H9 (cell line): ENCODE measurements at regions not wholly inside any gene's neighbourhood (a gene's known extent, or its start where the extent isn't known, plus 50 kb on each side); places are given as distances from the start of the nearest gene placed in this dataset.

Source experiments
- DNase-seq: peaks from one replicate; pipeline ENCODE4 v3.0.0-alpha.2; 2017
- H2AFZ ChIP-seq: one replicate; pipeline ENCODE4 v1.6.1; 2013; ENCODE audit warnings: mild to moderate bottlenecking, low read length, control low read depth, moderate library complexity
- H2AK5ac ChIP-seq: 2 replicates; pipeline ENCODE4 v1.6.1; 2013; ENCODE audit warnings: low read length, control low read depth, mixed read lengths; ENCODE audit not compliant: insufficient read length
- H2BK120ac ChIP-seq: one replicate; pipeline ENCODE4 v1.6.1; 2013; ENCODE audit warnings: low read depth, mild to moderate bottlenecking, low read length, control low read depth, inconsistent platforms; ENCODE audit not compliant: poor library complexity, severe bottlenecking
- H2BK12ac ChIP-seq: 2 replicates; pipeline ENCODE4 v1.6.1; 2013; ENCODE audit warnings: low read length, control low read depth, mixed read lengths, low read depth; ENCODE audit not compliant: insufficient read length
- H2BK15ac ChIP-seq: 2 replicates; pipeline ENCODE4 v1.6.1; 2013; ENCODE audit warnings: low read depth, low read length, control low read depth
- H2BK20ac ChIP-seq: one replicate; pipeline ENCODE4 v1.6.1; 2013; ENCODE audit warnings: low read depth, mild to moderate bottlenecking, low read length, control low read depth, inconsistent platforms; ENCODE audit not compliant: poor library complexity, severe bottlenecking
- H2BK5ac ChIP-seq: 2 replicates; pipeline ENCODE4 v1.6.1; 2013; ENCODE audit warnings: low read length, control low read depth, mixed read lengths; ENCODE audit not compliant: insufficient read length
- H3K14ac ChIP-seq: 2 replicates; pipeline ENCODE4 v1.6.1; 2013; ENCODE audit warnings: low read length, control low read depth; ENCODE audit not compliant: insufficient read depth
- H3K18ac ChIP-seq: 2 replicates; pipeline ENCODE4 v1.6.1; 2013; ENCODE audit warnings: low read depth, mild to moderate bottlenecking, mixed read lengths, low read length, control low read depth; ENCODE audit not compliant: insufficient read length
- H3K23ac ChIP-seq: 2 replicates; pipeline ENCODE4 v1.6.1; 2013; ENCODE audit warnings: low read length, control low read depth, mixed read lengths, low read depth; ENCODE audit not compliant: insufficient read length
- H3K23me2 ChIP-seq: 2 replicates; pipeline ENCODE4 v1.6.1; 2013; ENCODE audit warnings: low read depth, mild to moderate bottlenecking, mixed read lengths, low read length, control low read depth; ENCODE audit not compliant: insufficient read length, poor library complexity, severe bottlenecking
- H3K27ac ChIP-seq: 2 replicates; pipeline ENCODE4 v1.5.1; 2013; ENCODE audit warnings: low read length, control low read depth, mixed read lengths, low read depth; ENCODE audit not compliant: insufficient read length
- H3K27me3 ChIP-seq: 2 replicates; pipeline ENCODE4 v1.6.1; 2013; ENCODE audit warnings: low read length, control low read depth, inconsistent platforms; ENCODE audit not compliant: insufficient read depth
- H3K4ac ChIP-seq: 2 replicates; pipeline ENCODE4 v1.6.1; 2013; ENCODE audit warnings: low read depth, mild to moderate bottlenecking, control low read depth, inconsistent platforms, low read length, moderate library complexity
- H3K4me1 ChIP-seq: 2 replicates; pipeline ENCODE4 v1.6.1; 2013; ENCODE audit warnings: low read length, control low read depth, inconsistent platforms; ENCODE audit not compliant: insufficient read depth
- H3K4me2 ChIP-seq: 2 replicates; pipeline ENCODE4 v1.6.1; 2013; ENCODE audit warnings: low read length, control low read depth, mixed read lengths; ENCODE audit not compliant: insufficient read length, insufficient read depth
- H3K56ac ChIP-seq: 2 replicates; pipeline ENCODE4 v1.6.1; 2013; ENCODE audit warnings: low read depth, mild to moderate bottlenecking, mixed read lengths, low read length, control low read depth; ENCODE audit not compliant: insufficient read length
- H3K79me1 ChIP-seq: 2 replicates; pipeline ENCODE4 v1.6.1; 2013; ENCODE audit warnings: low read depth, mild to moderate bottlenecking, moderate library complexity, low read length, control low read depth, inconsistent platforms; ENCODE audit not compliant: insufficient read depth, poor library complexity, severe bottlenecking
- H3K79me2 ChIP-seq: 2 replicates; pipeline ENCODE4 v1.6.1; 2013; ENCODE audit warnings: low read length, control low read depth, inconsistent platforms; ENCODE audit not compliant: insufficient read depth
- H3K9ac ChIP-seq: 2 replicates; pipeline ENCODE4 v1.6.1; 2013; ENCODE audit warnings: low read length, control low read depth, mixed read lengths; ENCODE audit not compliant: insufficient read length; ENCODE audit errors: extremely low read depth
- H3K9me3 ChIP-seq: one replicate; pipeline ENCODE4 v1.6.1; 2013; ENCODE audit warnings: low read depth, low read length, inconsistent platforms; ENCODE audit not compliant: control insufficient read depth
- H3T11ph ChIP-seq: one replicate; pipeline ENCODE4 v1.6.1; 2013; ENCODE audit warnings: mild to moderate bottlenecking, low read length, control low read depth, inconsistent platforms
- H4K20me1 ChIP-seq: one replicate; pipeline ENCODE4 v1.6.1; 2013; ENCODE audit not compliant: control insufficient read depth, insufficient read length, insufficient read depth
- H4K5ac ChIP-seq: 2 replicates; pipeline ENCODE4 v1.6.1; 2013; ENCODE audit warnings: low read depth, mild to moderate bottlenecking, mixed read lengths, low read length, control low read depth; ENCODE audit not compliant: insufficient read length
- H4K8ac ChIP-seq: replicated peaks from 2 replicates; pipeline ENCODE4 v1.6.1; 2013; ENCODE audit warnings: low read length, control low read depth, mixed read lengths, low read depth; ENCODE audit not compliant: insufficient read length
- H4K91ac ChIP-seq: 2 replicates; pipeline ENCODE4 v1.6.1; 2013; ENCODE audit warnings: low read depth, mild to moderate bottlenecking, moderate library complexity, mixed read lengths, low read length, control low read depth; ENCODE audit not compliant: insufficient read length
- H3K27ac Mint-ChIP-seq, 3 experiments: 2 replicates in 2 of 3; 3 replicates in 1 of 3; pipeline ENCODE4 v1.8.0; 2020 to 2021; ENCODE audit warnings: mixed read lengths in 3 of 3, mild to moderate bottlenecking in 1 of 3, moderate library complexity in 1 of 3
- H3K27me3 Mint-ChIP-seq: 2 replicates; pipeline ENCODE4 v1.8.0; 2021; ENCODE audit warnings: low read depth, mild to moderate bottlenecking, moderate library complexity, mixed read lengths
- H3K36me3 Mint-ChIP-seq, 3 experiments: 2 replicates in 2 of 3; 3 replicates in 1 of 3; pipeline ENCODE4 v1.8.0; 2020 to 2021; ENCODE audit warnings: low read depth in 3 of 3, mixed read lengths in 3 of 3; ENCODE audit not compliant: insufficient read depth in 1 of 3
- H3K4me1 Mint-ChIP-seq, 2 experiments: 2 replicates each; pipeline ENCODE4 v1.8.0; 2020; ENCODE audit warnings: mixed read lengths in 2 of 2
- H3K4me3 Mint-ChIP-seq, 2 experiments: 2 replicates in 1 of 2; 3 replicates in 1 of 2; pipeline ENCODE4 v1.8.0; 2020 to 2021; ENCODE audit warnings: mild to moderate bottlenecking in 2 of 2, mixed read lengths in 2 of 2, moderate library complexity in 1 of 2
- H3K9me3 Mint-ChIP-seq, 2 experiments: 2 replicates in 1 of 2; 3 replicates in 1 of 2; pipeline ENCODE4 v1.8.0; 2020; ENCODE audit warnings: mild to moderate bottlenecking in 2 of 2, mixed read lengths in 2 of 2, moderate library complexity in 1 of 2
- WGBS: extraction: QIAGEN DNeasy Blood & Tissue Kit; methylation state at CpG from one replicate; pipeline ENCODE4 v1.1.7; 2013; ENCODE audit warnings: missing lambda C conversion rate, low lambda C conversion rate, mixed read lengths; ENCODE audit not compliant: insufficient read length; ENCODE audit errors: extremely low coverage; 5-methylcytosine and 5-hydroxymethylcytosine counted together
- TF ChIP-seq, protein P1 (sequence below): fragments of 200-600 bp; sonication (generic); conservative IDR thresholded peaks from 3 replicates; pipeline ENCODE4 v1.8.0; 2021; ENCODE audit warnings: antibody characterized with exemption, mild to moderate bottlenecking

DNA sequence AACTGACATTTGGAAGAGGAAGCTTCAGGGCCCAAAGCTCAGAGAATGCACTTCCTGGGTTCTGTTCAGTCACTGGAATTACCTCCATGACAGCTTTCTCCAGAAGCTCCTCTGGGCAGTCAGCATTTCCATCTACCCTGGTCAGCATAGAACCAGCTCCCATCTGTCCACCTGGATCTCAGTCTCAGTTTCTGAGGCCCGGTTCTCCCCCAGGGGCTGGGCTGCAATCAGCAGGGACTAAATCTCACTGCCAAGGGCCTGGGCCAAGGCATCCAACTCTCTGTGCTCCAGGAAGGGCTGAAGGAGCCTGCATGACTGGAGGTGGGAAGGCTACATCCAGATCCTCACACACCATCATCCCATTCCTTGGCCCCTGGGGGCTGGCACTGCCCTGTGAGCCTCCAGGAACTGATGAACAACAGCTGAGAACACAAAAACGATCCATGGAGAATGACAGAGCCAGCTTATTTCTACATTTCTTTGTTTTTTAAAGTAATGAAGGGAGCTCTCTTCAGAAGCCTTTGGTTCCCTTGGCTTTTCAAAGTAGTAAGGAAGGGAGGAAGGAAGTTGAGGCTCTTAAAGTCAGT, 66.3 kb upstream of the MRTFB start:
- no peak overlapping the region for H3K18ac ChIP-seq
- H3K4me1 ChIP-seq, result peaks cover under 1% of the 10 kb centered on the region; the same call in 1 of the 2 replicates
- H3K27ac ChIP-seq, result no peak overlapping the region
- H2BK5ac ChIP-seq, result no peak overlapping the region
- no peak overlapping the region for H3K56ac ChIP-seq
- H4K91ac ChIP-seq, result no peak overlapping the region
- H2BK15ac ChIP-seq, result no peak overlapping the region
- no peak overlapping the region for H3K27ac Mint-ChIP-seq
- H2BK12ac ChIP-seq, result no peak overlapping the region
- no peaks in the 10 kb centered on the region for H3K9me3 Mint-ChIP-seq
- H4K20me1 ChIP-seq, result no peaks in the 10 kb centered on the region
- no peaks in the 10 kb centered on the region for H3K23me2 ChIP-seq
- H3K27me3 Mint-ChIP-seq, result no peaks in the 10 kb centered on the region; the same call in 1 of the 2 replicates
- H3K4me3 Mint-ChIP-seq, result no peak overlapping the region
- H2BK20ac ChIP-seq, result no peak overlapping the region
- H3K79me1 ChIP-seq, result no peaks in the 10 kb centered on the region
- H4K8ac ChIP-seq, result no peak overlapping the region
- no peak overlapping the region for H3K23ac ChIP-seq
- TF ChIP-seq, protein P1, sequence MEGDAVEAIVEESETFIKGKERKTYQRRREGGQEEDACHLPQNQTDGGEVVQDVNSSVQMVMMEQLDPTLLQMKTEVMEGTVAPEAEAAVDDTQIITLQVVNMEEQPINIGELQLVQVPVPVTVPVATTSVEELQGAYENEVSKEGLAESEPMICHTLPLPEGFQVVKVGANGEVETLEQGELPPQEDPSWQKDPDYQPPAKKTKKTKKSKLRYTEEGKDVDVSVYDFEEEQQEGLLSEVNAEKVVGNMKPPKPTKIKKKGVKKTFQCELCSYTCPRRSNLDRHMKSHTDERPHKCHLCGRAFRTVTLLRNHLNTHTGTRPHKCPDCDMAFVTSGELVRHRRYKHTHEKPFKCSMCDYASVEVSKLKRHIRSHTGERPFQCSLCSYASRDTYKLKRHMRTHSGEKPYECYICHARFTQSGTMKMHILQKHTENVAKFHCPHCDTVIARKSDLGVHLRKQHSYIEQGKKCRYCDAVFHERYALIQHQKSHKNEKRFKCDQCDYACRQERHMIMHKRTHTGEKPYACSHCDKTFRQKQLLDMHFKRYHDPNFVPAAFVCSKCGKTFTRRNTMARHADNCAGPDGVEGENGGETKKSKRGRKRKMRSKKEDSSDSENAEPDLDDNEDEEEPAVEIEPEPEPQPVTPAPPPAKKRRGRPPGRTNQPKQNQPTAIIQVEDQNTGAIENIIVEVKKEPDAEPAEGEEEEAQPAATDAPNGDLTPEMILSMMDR, result no peak
- H2BK120ac ChIP-seq, result no peak overlapping the region
- no peak for DNase-seq
- H3K9ac ChIP-seq, result no peak overlapping the region
- H3K9me3 ChIP-seq, result no peaks in the 10 kb centered on the region
- H3K4me1 Mint-ChIP-seq, result peaks cover 22 to 33% of the 10 kb centered on the region in 2 experiments
- no peak overlapping the region for H3K4me2 ChIP-seq
- no peak overlapping the region for H3K14ac ChIP-seq
- WGBS, result no CpG with 5 or more reads among the region's 2 CpGs
- no peak overlapping the region for H3T11ph ChIP-seq
- H3K36me3 Mint-ChIP-seq, result no peaks in the 10 kb centered on the region; a peak in 1 of 7 replicates
- no peak overlapping the region for H2AK5ac ChIP-seq
- H3K4ac ChIP-seq, result no peak overlapping the region
- no peak overlapping the region for H2AFZ ChIP-seq
- H4K5ac ChIP-seq, result no peak overlapping the region
- H3K27me3 ChIP-seq, result no peaks in the 10 kb centered on the region
- H3K79me2 ChIP-seq, result no peaks in the 10 kb centered on the region
